ENCODE measurements at regions not wholly inside any gene's neighbourhood (a gene's known extent, or its start where the extent isn't known, plus 50 kb on each side); places are given as distances from the start of the nearest gene placed in this dataset.

GRCh38 chr4:31692399-31692940 lies 972.3 kb downstream of the PCDH7 start:
- TF ChIP-seq POLR2A (IDR thresholded peaks at IDR 0.05) (no peak), POLR2AphosphoS5 (IDR thresholded peaks at IDR 0.05) (no peak), CTCF (IDR thresholded peaks at IDR 0.05) (no peak)
- Histone ChIP-seq H3K4me1 (replicated peaks) (no peaks in the 10 kb centered on the region), H3K4me3 (no peak overlapping the region), H3K27me3 (replicated peaks; ENCODE audit: insufficient read depth) (no peaks in the 10 kb centered on the region), H3K27ac (no peak overlapping the region), H3K9me3 (no peaks in the 10 kb centered on the region), H3K36me3 (no peaks in the 10 kb centered on the region)
- no peak for DNase-seq (ENCODE audit: low spot score)
- 72% methylated on average over 4 of the region's 4 CpGs for WGBS
- intact Hi-C loops (cut with DNase I) = no loop called here

GRCh38 chr4:31701256-31701655 lies 981.1 kb downstream of the PCDH7 start:
- DNase-seq (ENCODE audit: low spot score) = no peak
- H3K4me3 ChIP-seq = no peak overlapping the region
- H3K36me3 ChIP-seq = no peaks in the 10 kb centered on the region
- H3K27me3 ChIP-seq (replicated peaks; ENCODE audit: insufficient read depth) = no peaks in the 10 kb centered on the region
- no peaks in the 10 kb centered on the region for H3K9me3 ChIP-seq
- WGBS = 91% methylated on average over 16 of the region's 16 CpGs
- no peak overlapping the region for H3K27ac ChIP-seq
- TF ChIP-seq CTCF (IDR thresholded peaks at IDR 0.05) (no peak), POLR2A (IDR thresholded peaks at IDR 0.05) (no peak), POLR2AphosphoS5 (IDR thresholded peaks at IDR 0.05) (no peak)
- intact Hi-C loops (cut with DNase I) = no loop called here
- no peaks in the 10 kb centered on the region for H3K4me1 ChIP-seq (replicated peaks)

GRCh38 chr4:31702326-31702725 lies 982.2 kb downstream of the PCDH7 start:
- Histone ChIP-seq H3K36me3 (no peaks in the 10 kb centered on the region), H3K4me1 (replicated peaks) (no peaks in the 10 kb centered on the region), H3K27ac (no peak overlapping the region), H3K4me3 (no peak overlapping the region), H3K27me3 (replicated peaks; ENCODE audit: insufficient read depth) (no peaks in the 10 kb centered on the region), H3K9me3 (no peaks in the 10 kb centered on the region)
- DNase-seq (ENCODE audit: low spot score) = no peak
- intact Hi-C loops (cut with DNase I) = no loop called here
- TF ChIP-seq POLR2A (IDR thresholded peaks at IDR 0.05) (no peak), POLR2AphosphoS5 (IDR thresholded peaks at IDR 0.05) (no peak), CTCF (IDR thresholded peaks at IDR 0.05) (no peak)
- WGBS = 71% methylated on average over 2 of the region's 2 CpGs

GRCh38 chr4:31714238-31714637 lies 994.1 kb downstream of the PCDH7 start:
- H3K27ac ChIP-seq = no peak overlapping the region
- no peaks in the 10 kb centered on the region for H3K36me3 ChIP-seq
- H3K27me3 ChIP-seq (replicated peaks; ENCODE audit: insufficient read depth) = no peaks in the 10 kb centered on the region
- no peaks in the 10 kb centered on the region for H3K4me1 ChIP-seq (replicated peaks)
- H3K9me3 ChIP-seq = no peaks in the 10 kb centered on the region
- TF ChIP-seq POLR2A (IDR thresholded peaks at IDR 0.05) = no peak
- no peak for TF ChIP-seq CTCF (IDR thresholded peaks at IDR 0.05)
- no peak for TF ChIP-seq POLR2AphosphoS5 (IDR thresholded peaks at IDR 0.05)
- intact Hi-C loops (cut with DNase I) = no loop called here
- no peak overlapping the region for H3K4me3 ChIP-seq
- no peak for DNase-seq (ENCODE audit: low spot score)

- Histone ChIP-seq H3K27me3 (replicated peaks; ENCODE audit: insufficient read depth) (no peaks in the 10 kb centered on the region), H3K4me1 (replicated peaks) (no peaks in the 10 kb centered on the region), H3K9me3 (no peaks in the 10 kb centered on the region), H3K4me3 (no peak overlapping the region), H3K36me3 (no peaks in the 10 kb centered on the region), H3K27ac (no peak overlapping the region)
- DNase-seq (ENCODE audit: low spot score) = no peak
- WGBS = 69% methylated on average over 1 of the region's 1 CpG
- TF ChIP-seq POLR2A (IDR thresholded peaks at IDR 0.05) (no peak), POLR2AphosphoS5 (IDR thresholded peaks at IDR 0.05) (no peak), CTCF (IDR thresholded peaks at IDR 0.05) (no peak)
- intact Hi-C loops (cut with DNase I) = no loop called here
These were observed 995.1 kb downstream of the PCDH7 start for GRCh38 chr4:31715302-31715701.
